ENCODE measurements at regions not wholly inside any gene's neighbourhood (a gene's known extent, or its start where the extent isn't known, plus 50 kb on each side); places are given as distances from the start of the nearest gene placed in this dataset.

GRCh38 chr6:84372290-84372689 lies 144.8 kb upstream of the CEP162 start:
- no peak overlapping the region for H2BK15ac ChIP-seq (ENCODE audit: low read length)
- H3K4me3 ChIP-seq (ENCODE audit: low read length in 2 of 2): no peak overlapping the region
- H3K18ac ChIP-seq (ENCODE audit: low read length): no peak overlapping the region
- WGBS, 2 donors (ENCODE audit: extremely low coverage in 2 of 2, insufficient read length in 2 of 2, insufficient replicate concordance in 1 of 2): no CpG with 5 or more reads among the region's 2 CpGs
- no peak overlapping the region for H3K4me2 ChIP-seq (ENCODE audit: insufficient read depth, low read length, poor library complexity, severe bottlenecking)
- H3K36me3 ChIP-seq (replicated peaks in 1 of 2; ENCODE audit: control insufficient read depth in 2 of 2, insufficient read depth in 2 of 2, low read length in 2 of 2): no peaks in the 10 kb centered on the region
- H3K79me1 ChIP-seq (ENCODE audit: low read depth, low read length): no peaks in the 10 kb centered on the region
- no peak overlapping the region for H3K14ac ChIP-seq (ENCODE audit: low read length)
- no peak overlapping the region for H3K4ac ChIP-seq (ENCODE audit: low read length)
- H3K9ac ChIP-seq (ENCODE audit: low read depth, low read length, poor library complexity): no peak overlapping the region
- H4K8ac ChIP-seq (ENCODE audit: low read depth, low read length): no peak overlapping the region
- H3K23ac ChIP-seq (ENCODE audit: low read depth, low read length, poor library complexity): no peak overlapping the region
- H3K9me3 ChIP-seq (replicated peaks in 1 of 2; ENCODE audit: control insufficient read depth in 2 of 2, insufficient read depth in 1 of 2, low read depth in 1 of 2, low read length in 2 of 2): no peaks in the 10 kb centered on the region
- DNase-seq (ENCODE audit: low spot score): no peak
- H2BK12ac ChIP-seq (ENCODE audit: low read length): no peak overlapping the region
- H2AK5ac ChIP-seq (ENCODE audit: low read depth, low read length): no peak overlapping the region
- H3K27ac ChIP-seq (replicated peaks; ENCODE audit: low read length): no peak overlapping the region
- no peak overlapping the region for H2BK5ac ChIP-seq (ENCODE audit: low read length)
- H3K4me1 ChIP-seq (ENCODE audit: control insufficient read depth in 2 of 2, insufficient read depth in 1 of 2, low read depth in 1 of 2, low read length in 2 of 2): no peaks in the 10 kb centered on the region
- H4K91ac ChIP-seq (ENCODE audit: low read depth, low read length, poor library complexity): no peak overlapping the region
- no peak overlapping the region for H2BK120ac ChIP-seq (ENCODE audit: low read depth, low read length)
- no peaks in the 10 kb centered on the region for H3K27me3 ChIP-seq (ENCODE audit: control insufficient read depth in 3 of 3, insufficient read depth in 3 of 3, low read depth in 1 of 3, low read length in 3 of 3)
- H2AFZ ChIP-seq (ENCODE audit: low read length): no peak overlapping the region

DNA sequence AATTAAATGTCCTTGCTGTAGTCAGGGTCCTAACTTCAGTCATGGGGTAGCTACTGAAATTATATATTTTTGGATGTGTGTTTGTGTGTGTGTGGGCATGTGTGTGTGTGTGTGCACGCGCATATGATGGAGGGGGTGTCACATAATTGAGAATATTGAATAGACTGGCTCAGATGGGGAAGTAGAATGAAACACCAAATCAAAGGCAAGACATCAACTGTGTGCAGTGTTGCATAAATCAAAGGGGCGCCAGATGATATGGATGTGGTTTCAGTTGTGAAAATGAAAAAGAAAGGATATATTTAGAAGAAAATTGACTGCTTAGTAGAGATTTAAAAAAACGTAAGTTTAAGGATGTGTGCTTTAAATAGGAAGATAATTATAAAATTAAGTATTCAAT lies 144.2 kb upstream of the CEP162 start:
- H3K4ac ChIP-seq (ENCODE audit: low read length): no peak overlapping the region
- no peaks in the 10 kb centered on the region for H3K36me3 ChIP-seq (replicated peaks in 1 of 2; ENCODE audit: control insufficient read depth in 2 of 2, insufficient read depth in 2 of 2, low read length in 2 of 2)
- no peak overlapping the region for H2BK12ac ChIP-seq (ENCODE audit: low read length)
- no peak overlapping the region for H4K8ac ChIP-seq (ENCODE audit: low read depth, low read length)
- no peaks in the 10 kb centered on the region for H3K4me1 ChIP-seq (ENCODE audit: control insufficient read depth in 2 of 2, insufficient read depth in 1 of 2, low read depth in 1 of 2, low read length in 2 of 2)
- no peak overlapping the region for H2BK120ac ChIP-seq (ENCODE audit: low read depth, low read length)
- H4K91ac ChIP-seq (ENCODE audit: low read depth, low read length, poor library complexity): no peak overlapping the region
- H3K18ac ChIP-seq (ENCODE audit: low read length): no peak overlapping the region
- H3K9me3 ChIP-seq (replicated peaks in 1 of 2; ENCODE audit: control insufficient read depth in 2 of 2, insufficient read depth in 1 of 2, low read depth in 1 of 2, low read length in 2 of 2): no peaks in the 10 kb centered on the region
- no peak overlapping the region for H3K9ac ChIP-seq (ENCODE audit: low read depth, low read length, poor library complexity)
- H2AFZ ChIP-seq (ENCODE audit: low read length): no peak overlapping the region
- H3K23ac ChIP-seq (ENCODE audit: low read depth, low read length, poor library complexity): no peak overlapping the region
- DNase-seq (ENCODE audit: low spot score): no peak
- no peaks in the 10 kb centered on the region for H3K27me3 ChIP-seq (ENCODE audit: control insufficient read depth in 3 of 3, insufficient read depth in 3 of 3, low read depth in 1 of 3, low read length in 3 of 3)
- H2BK15ac ChIP-seq (ENCODE audit: low read length): no peak overlapping the region
- H2BK5ac ChIP-seq (ENCODE audit: low read length): no peak overlapping the region
- no peak overlapping the region for H3K4me3 ChIP-seq (ENCODE audit: low read length in 2 of 2)
- no peaks in the 10 kb centered on the region for H3K79me1 ChIP-seq (ENCODE audit: low read depth, low read length)
- H3K27ac ChIP-seq (replicated peaks; ENCODE audit: low read length): no peak overlapping the region
- no peak overlapping the region for H2AK5ac ChIP-seq (ENCODE audit: low read depth, low read length)
- WGBS, 2 donors (ENCODE audit: extremely low coverage in 2 of 2, insufficient read length in 2 of 2, insufficient replicate concordance in 1 of 2): 100% methylated on average over 1 of the region's 4 CpGs; no CpG with 5 or more reads in 1 of the 2 donors
- H3K14ac ChIP-seq (ENCODE audit: low read length): no peak overlapping the region
- no peak overlapping the region for H3K4me2 ChIP-seq (ENCODE audit: insufficient read depth, low read length, poor library complexity, severe bottlenecking)

DNA sequence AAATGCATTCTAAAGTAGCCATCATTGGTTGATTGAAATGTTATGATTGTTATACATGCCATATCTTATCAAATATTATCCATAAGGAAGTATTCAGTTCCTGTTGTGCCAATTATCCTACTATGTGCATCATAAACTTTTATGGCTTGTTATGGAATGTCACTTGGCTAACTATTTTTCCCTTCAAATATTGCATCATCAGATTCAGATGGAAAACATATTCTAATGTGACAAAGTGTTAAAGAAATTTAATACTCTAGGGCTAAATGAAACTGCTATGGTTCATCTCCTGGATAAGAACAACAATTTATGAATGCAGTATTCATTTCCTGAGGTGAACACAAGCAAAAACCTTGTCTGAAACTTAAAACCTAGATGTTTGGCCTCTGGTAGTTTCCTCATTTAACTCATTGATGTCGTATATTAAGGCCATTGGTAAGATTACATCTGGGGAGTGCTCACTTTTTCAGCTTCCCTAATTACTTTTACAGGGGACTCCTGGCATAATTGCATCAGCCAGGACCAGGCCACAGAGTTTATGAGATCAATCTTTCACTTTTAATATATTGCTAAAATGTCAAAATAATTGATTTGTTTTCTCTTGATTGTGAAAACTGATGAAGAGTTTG lies 134.9 kb upstream of the CEP162 start:
- H3K27ac ChIP-seq (replicated peaks; ENCODE audit: low read length): no peak overlapping the region
- H3K4me2 ChIP-seq (ENCODE audit: insufficient read depth, low read length, poor library complexity, severe bottlenecking): no peak overlapping the region
- no peaks in the 10 kb centered on the region for H3K27me3 ChIP-seq (ENCODE audit: control insufficient read depth in 3 of 3, insufficient read depth in 3 of 3, low read depth in 1 of 3, low read length in 3 of 3)
- H2BK12ac ChIP-seq (ENCODE audit: low read length): no peak overlapping the region
- H3K9me3 ChIP-seq (replicated peaks in 1 of 2; ENCODE audit: control insufficient read depth in 2 of 2, insufficient read depth in 1 of 2, low read depth in 1 of 2, low read length in 2 of 2): peaks cover 0 to 2% of the 10 kb centered on the region in 2 donors
- DNase-seq (ENCODE audit: low spot score): no peak
- H3K4me1 ChIP-seq (ENCODE audit: control insufficient read depth in 2 of 2, insufficient read depth in 1 of 2, low read depth in 1 of 2, low read length in 2 of 2): peaks cover 0 to 2% of the 10 kb centered on the region in 2 donors
- no peak overlapping the region for H3K14ac ChIP-seq (ENCODE audit: low read length)
- H2BK120ac ChIP-seq (ENCODE audit: low read depth, low read length): no peak overlapping the region
- no peaks in the 10 kb centered on the region for H3K36me3 ChIP-seq (replicated peaks in 1 of 2; ENCODE audit: control insufficient read depth in 2 of 2, insufficient read depth in 2 of 2, low read length in 2 of 2)
- H3K79me1 ChIP-seq (ENCODE audit: low read depth, low read length): peaks cover 2% of the 10 kb centered on the region
- H3K23ac ChIP-seq (ENCODE audit: low read depth, low read length, poor library complexity): no peak overlapping the region
- no peak overlapping the region for H3K18ac ChIP-seq (ENCODE audit: low read length)
- no peak overlapping the region for H2BK15ac ChIP-seq (ENCODE audit: low read length)
- H4K8ac ChIP-seq (ENCODE audit: low read depth, low read length): no peak overlapping the region
- H2AFZ ChIP-seq (ENCODE audit: low read length): no peak overlapping the region
- no peak overlapping the region for H2BK5ac ChIP-seq (ENCODE audit: low read length)
- no peak overlapping the region for H2AK5ac ChIP-seq (ENCODE audit: low read depth, low read length)
- no peak overlapping the region for H3K4me3 ChIP-seq (ENCODE audit: low read length in 2 of 2)
- H3K4ac ChIP-seq (ENCODE audit: low read length): no peak overlapping the region
- H4K91ac ChIP-seq (ENCODE audit: low read depth, low read length, poor library complexity): no peak overlapping the region
- no CpG with 5 or more reads among the region's 1 CpG for WGBS, 2 donors (ENCODE audit: extremely low coverage in 2 of 2, insufficient read length in 2 of 2, insufficient replicate concordance in 1 of 2)
- no peak overlapping the region for H3K9ac ChIP-seq (ENCODE audit: low read depth, low read length, poor library complexity)

DNA sequence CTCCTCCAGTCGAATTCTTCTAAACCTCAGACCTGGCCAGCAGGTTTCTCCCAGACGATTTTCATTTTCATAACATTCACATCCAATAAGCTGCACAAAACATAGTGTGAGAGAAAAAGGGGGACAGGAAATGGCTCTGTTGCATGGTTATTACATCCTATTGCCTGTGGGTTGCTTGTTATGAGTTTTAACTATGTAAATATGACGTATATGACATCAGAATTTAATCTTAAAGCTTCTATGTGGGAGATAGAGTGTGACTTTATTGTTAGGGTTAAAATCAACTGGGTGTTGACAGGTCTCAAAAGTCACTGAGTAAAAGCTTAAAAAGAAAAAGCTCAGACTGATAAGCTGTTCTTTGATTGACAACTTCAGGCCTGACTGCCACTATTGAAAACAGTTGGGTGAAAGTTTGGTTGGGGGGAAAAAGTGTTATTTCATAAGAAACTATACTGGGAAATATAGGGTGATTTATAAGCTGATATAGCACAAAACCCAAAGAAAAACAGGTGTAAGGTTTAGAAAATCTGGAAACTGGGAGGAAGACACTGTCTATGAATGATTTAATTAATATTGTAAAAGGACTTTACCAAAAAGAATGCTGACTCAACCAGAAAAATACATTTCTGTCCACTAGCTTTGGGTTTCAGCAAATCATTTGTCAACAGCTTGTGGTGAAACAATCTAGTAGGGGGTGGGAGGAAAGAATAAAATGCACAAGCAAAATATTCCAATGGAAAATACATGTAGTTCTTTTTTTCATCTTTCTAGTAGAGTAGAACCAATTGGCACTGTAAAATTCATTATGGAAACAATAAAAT lies 134.1 kb upstream of the CEP162 start:
- no peak overlapping the region for H2AFZ ChIP-seq (ENCODE audit: low read length)

More for the DNA sequence above, 134.1 kb upstream of the CEP162 start:
- Histone ChIP-seq H4K8ac (ENCODE audit: low read depth, low read length) (no peak overlapping the region), H4K91ac (ENCODE audit: low read depth, low read length, poor library complexity) (no peak overlapping the region), H3K79me1 (ENCODE audit: low read depth, low read length) (peaks cover 2% of the 10 kb centered on the region), H3K4ac (ENCODE audit: low read length) (no peak overlapping the region), H3K14ac (ENCODE audit: low read length) (no peak overlapping the region), H3K9me3 (replicated peaks in 1 of 2; ENCODE audit: control insufficient read depth in 2 of 2, insufficient read depth in 1 of 2, low read depth in 1 of 2, low read length in 2 of 2) (peaks cover 0 to 2% of the 10 kb centered on the region in 2 donors), H3K4me2 (ENCODE audit: insufficient read depth, low read length, poor library complexity, severe bottlenecking) (no peak overlapping the region), H3K27me3 (ENCODE audit: control insufficient read depth in 3 of 3, insufficient read depth in 3 of 3, low read depth in 1 of 3, low read length in 3 of 3) (no peaks in the 10 kb centered on the region), H3K27ac (replicated peaks; ENCODE audit: low read length) (no peak overlapping the region), H3K4me3 (ENCODE audit: low read length in 2 of 2) (no peak overlapping the region), H3K9ac (ENCODE audit: low read depth, low read length, poor library complexity) (no peak overlapping the region), H3K23ac (ENCODE audit: low read depth, low read length, poor library complexity) (no peak overlapping the region), H2BK12ac (ENCODE audit: low read length) (no peak overlapping the region), H2BK15ac (ENCODE audit: low read length) (no peak overlapping the region), H3K4me1 (ENCODE audit: control insufficient read depth in 2 of 2, insufficient read depth in 1 of 2, low read depth in 1 of 2, low read length in 2 of 2) (peaks cover 0 to 2% of the 10 kb centered on the region in 2 donors), H3K18ac (ENCODE audit: low read length) (no peak overlapping the region), H2BK5ac (ENCODE audit: low read length) (no peak overlapping the region), H2BK120ac (ENCODE audit: low read depth, low read length) (no peak overlapping the region), H2AK5ac (ENCODE audit: low read depth, low read length) (no peak overlapping the region), H3K36me3 (replicated peaks in 1 of 2; ENCODE audit: control insufficient read depth in 2 of 2, insufficient read depth in 2 of 2, low read length in 2 of 2) (no peaks in the 10 kb centered on the region)
- WGBS, 2 donors (ENCODE audit: extremely low coverage in 2 of 2, insufficient read length in 2 of 2, insufficient replicate concordance in 1 of 2): no CpG with 5 or more reads among the region's 3 CpGs
- no peak for DNase-seq (ENCODE audit: low spot score)

Data from neuronal stem cell (in vitro differentiated cells).